ENCODE measurements at regions not wholly inside any gene's neighbourhood (a gene's known extent, or its start where the extent isn't known, plus 50 kb on each side); places are given as distances from the start of the nearest gene placed in this dataset.

DNA sequence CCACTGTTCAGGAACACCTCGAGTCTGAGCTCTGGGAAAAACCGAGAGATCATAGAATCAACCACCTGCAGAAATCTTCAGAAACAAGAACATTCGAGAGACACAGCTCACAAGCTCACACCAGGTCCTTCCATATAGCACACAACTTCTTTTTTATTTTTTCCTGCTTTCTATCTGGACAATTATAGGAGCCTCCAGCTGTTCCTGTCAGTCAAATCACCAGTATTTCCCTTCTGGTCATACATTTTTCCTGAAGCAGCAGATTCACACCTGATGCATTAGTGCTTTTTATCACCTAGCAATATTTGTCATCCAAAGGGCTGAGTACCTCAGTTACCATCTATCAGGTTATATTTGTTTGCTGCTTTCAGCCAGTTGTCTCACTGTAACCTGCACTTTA is 323.5 kb downstream of the FOXO1 start:
- no peak for FAIRE-seq
- SMC1A ChIA-PET (ENCODE audit: uncharacterized antibody, unreplicated experiment), result interaction anchor here (0.9 to 1.3 kb wide), 3 partner anchors 11 to 91 kb away, joined by 3 to 4 read pairs (median 3); no protein-coding TSS in a partner anchor
- H3K27me3 ChIP-seq (replicated peaks in 1 of 2; ENCODE audit: control insufficient read depth in 2 of 2, insufficient read depth in 2 of 2, low read length in 1 of 2), result no peaks in the 10 kb centered on the region; a peak in 1 of 4 replicates
- CTCF ChIA-PET, result interaction anchor here (1.1 kb wide), 1 partner anchor 148 kb away, joined by 3 read pairs; no protein-coding TSS in a partner anchor
- no peak overlapping the region for H3K27ac ChIP-seq (ENCODE audit: control insufficient read depth, insufficient read depth)
- intact Hi-C loops (cut with micrococcal nuclease; ENCODE audit: unreplicated experiment) (no loop called here), in situ Hi-C loops (cut with MboI) (no loop called here)
- BruUV-seq (replicated peaks), result no TSS peak
- H3K4me1 ChIP-seq (ENCODE audit: control insufficient read depth, insufficient read depth, low read length), result peaks cover 11% of the 10 kb centered on the region
- POLR2A ChIA-PET, result no interaction called here
- no peaks in the 10 kb centered on the region for H3K9me3 ChIP-seq (replicated peaks; ENCODE audit: control insufficient read depth, insufficient read depth, low read length)
- H4K20me1 ChIP-seq (ENCODE audit: control insufficient read depth, insufficient read depth), result no peaks in the 10 kb centered on the region
- no peak for DNase-seq (ENCODE audit: low read depth, low spot score)
- H3K4me3 ChIP-seq, result no peak overlapping the region
- H3K9ac ChIP-seq (ENCODE audit: control insufficient read depth, insufficient read depth, low read length), result no peak overlapping the region
- no peak for ATAC-seq
- H3K4me2 ChIP-seq (ENCODE audit: control insufficient read depth, insufficient read depth), result no peak overlapping the region
- 35% methylated on average over 3 of the region's 3 CpGs for WGBS (ENCODE audit: insufficient coverage, insufficient replicate concordance, low lambda C conversion rate, missing lambda C conversion rate)
- RAD21 ChIA-PET (ENCODE audit: unreplicated experiment), result no interaction called here
- no peaks in the 10 kb centered on the region for H3K36me3 ChIP-seq (ENCODE audit: control insufficient read depth in 2 of 2, insufficient read depth in 2 of 2, low read length in 1 of 2)
- no peaks in the 10 kb centered on the region for H3K79me2 ChIP-seq (ENCODE audit: control insufficient read depth, insufficient read depth, low read length)
- no peak overlapping the region for H2AFZ ChIP-seq (ENCODE audit: control insufficient read depth, low read depth, low read length)
- TF ChIP-seq, protein P1, sequence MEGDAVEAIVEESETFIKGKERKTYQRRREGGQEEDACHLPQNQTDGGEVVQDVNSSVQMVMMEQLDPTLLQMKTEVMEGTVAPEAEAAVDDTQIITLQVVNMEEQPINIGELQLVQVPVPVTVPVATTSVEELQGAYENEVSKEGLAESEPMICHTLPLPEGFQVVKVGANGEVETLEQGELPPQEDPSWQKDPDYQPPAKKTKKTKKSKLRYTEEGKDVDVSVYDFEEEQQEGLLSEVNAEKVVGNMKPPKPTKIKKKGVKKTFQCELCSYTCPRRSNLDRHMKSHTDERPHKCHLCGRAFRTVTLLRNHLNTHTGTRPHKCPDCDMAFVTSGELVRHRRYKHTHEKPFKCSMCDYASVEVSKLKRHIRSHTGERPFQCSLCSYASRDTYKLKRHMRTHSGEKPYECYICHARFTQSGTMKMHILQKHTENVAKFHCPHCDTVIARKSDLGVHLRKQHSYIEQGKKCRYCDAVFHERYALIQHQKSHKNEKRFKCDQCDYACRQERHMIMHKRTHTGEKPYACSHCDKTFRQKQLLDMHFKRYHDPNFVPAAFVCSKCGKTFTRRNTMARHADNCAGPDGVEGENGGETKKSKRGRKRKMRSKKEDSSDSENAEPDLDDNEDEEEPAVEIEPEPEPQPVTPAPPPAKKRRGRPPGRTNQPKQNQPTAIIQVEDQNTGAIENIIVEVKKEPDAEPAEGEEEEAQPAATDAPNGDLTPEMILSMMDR (IDR thresholded peaks at IDR 0.05 in 2 of 3, conservative IDR thresholded peaks at IDR 0.05 in 1 of 3; ENCODE audit: control insufficient read depth in 2 of 3, extremely low read depth in 1 of 3, insufficient read depth in 1 of 3, low read depth in 3 of 3, low read length in 3 of 3), result no peak
- TF ChIP-seq HDGF (IDR thresholded peaks at IDR 0.05) (no peak), ZNF384 (IDR thresholded peaks at IDR 0.05; ENCODE audit: borderline replicate concordance, low read depth, low read length) (no peak), KLF5 (IDR thresholded peaks at IDR 0.05; ENCODE audit: partially characterized antibody) (no peak), SMAD1 (IDR thresholded peaks at IDR 0.05; ENCODE audit: low read depth, partially characterized antibody) (no peak), KAT2A (conservative IDR thresholded peaks at IDR 0.05; ENCODE audit: control insufficient read depth, low read depth, low read length) (no peak), MTA3 (IDR thresholded peaks at IDR 0.05; ENCODE audit: borderline replicate concordance, low read length) (no peak), SREBF1 (IDR thresholded peaks at IDR 0.05; ENCODE audit: low read length) (no peak), RAD21 (IDR thresholded peaks at IDR 0.05; ENCODE audit: insufficient read depth, low read depth, low read length) (no peak), RB1 (IDR thresholded peaks at IDR 0.05; ENCODE audit: borderline replicate concordance) (no peak)
- TF ChIP-seq, protein P2, sequence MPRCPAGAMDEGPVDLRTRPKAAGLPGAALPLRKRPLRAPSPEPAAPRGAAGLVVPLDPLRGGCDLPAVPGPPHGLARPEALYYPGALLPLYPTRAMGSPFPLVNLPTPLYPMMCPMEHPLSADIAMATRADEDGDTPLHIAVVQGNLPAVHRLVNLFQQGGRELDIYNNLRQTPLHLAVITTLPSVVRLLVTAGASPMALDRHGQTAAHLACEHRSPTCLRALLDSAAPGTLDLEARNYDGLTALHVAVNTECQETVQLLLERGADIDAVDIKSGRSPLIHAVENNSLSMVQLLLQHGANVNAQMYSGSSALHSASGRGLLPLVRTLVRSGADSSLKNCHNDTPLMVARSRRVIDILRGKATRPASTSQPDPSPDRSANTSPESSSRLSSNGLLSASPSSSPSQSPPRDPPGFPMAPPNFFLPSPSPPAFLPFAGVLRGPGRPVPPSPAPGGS (IDR thresholded peaks at IDR 0.05; ENCODE audit: borderline replicate concordance, insufficient read depth, low read depth, low read length, poor library complexity, severe bottlenecking), result no peak
- TF ChIP-seq, protein P3, sequence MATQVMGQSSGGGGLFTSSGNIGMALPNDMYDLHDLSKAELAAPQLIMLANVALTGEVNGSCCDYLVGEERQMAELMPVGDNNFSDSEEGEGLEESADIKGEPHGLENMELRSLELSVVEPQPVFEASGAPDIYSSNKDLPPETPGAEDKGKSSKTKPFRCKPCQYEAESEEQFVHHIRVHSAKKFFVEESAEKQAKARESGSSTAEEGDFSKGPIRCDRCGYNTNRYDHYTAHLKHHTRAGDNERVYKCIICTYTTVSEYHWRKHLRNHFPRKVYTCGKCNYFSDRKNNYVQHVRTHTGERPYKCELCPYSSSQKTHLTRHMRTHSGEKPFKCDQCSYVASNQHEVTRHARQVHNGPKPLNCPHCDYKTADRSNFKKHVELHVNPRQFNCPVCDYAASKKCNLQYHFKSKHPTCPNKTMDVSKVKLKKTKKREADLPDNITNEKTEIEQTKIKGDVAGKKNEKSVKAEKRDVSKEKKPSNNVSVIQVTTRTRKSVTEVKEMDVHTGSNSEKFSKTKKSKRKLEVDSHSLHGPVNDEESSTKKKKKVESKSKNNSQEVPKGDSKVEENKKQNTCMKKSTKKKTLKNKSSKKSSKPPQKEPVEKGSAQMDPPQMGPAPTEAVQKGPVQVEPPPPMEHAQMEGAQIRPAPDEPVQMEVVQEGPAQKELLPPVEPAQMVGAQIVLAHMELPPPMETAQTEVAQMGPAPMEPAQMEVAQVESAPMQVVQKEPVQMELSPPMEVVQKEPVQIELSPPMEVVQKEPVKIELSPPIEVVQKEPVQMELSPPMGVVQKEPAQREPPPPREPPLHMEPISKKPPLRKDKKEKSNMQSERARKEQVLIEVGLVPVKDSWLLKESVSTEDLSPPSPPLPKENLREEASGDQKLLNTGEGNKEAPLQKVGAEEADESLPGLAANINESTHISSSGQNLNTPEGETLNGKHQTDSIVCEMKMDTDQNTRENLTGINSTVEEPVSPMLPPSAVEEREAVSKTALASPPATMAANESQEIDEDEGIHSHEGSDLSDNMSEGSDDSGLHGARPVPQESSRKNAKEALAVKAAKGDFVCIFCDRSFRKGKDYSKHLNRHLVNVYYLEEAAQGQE (IDR thresholded peaks at IDR 0.05; ENCODE audit: low read depth, low read length), result no peak
- TF ChIP-seq, protein P4, sequence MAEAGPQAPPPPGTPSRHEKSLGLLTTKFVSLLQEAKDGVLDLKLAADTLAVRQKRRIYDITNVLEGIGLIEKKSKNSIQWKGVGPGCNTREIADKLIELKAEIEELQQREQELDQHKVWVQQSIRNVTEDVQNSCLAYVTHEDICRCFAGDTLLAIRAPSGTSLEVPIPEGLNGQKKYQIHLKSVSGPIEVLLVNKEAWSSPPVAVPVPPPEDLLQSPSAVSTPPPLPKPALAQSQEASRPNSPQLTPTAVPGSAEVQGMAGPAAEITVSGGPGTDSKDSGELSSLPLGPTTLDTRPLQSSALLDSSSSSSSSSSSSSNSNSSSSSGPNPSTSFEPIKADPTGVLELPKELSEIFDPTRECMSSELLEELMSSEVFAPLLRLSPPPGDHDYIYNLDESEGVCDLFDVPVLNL (IDR thresholded peaks at IDR 0.05; ENCODE audit: low read depth, low read length), result no peak
